ENCODE measurements at regions not wholly inside any gene's neighbourhood (a gene's known extent, or its start where the extent isn't known, plus 50 kb on each side); places are given as distances from the start of the nearest gene placed in this dataset.

DNA sequence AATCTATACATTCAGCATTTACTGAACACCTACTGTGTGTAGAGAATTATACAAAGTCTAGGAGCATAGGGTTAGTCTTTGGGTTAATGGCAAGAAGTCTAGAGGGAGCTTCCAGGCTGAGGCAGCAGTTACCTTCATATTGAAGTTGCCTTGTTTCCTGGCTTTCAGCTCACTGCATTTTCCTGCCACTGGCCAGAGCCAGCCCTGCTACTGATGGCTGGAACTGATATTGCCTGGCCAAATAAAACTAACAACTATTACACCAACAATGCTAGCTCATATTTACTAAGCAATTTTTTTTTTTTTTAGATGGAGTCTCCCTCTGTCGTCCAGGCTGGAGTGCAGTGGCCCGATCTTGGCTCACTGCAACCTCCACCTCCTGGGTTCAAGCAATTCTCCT lies 165.7 kb upstream of the ITGB1 start:
- Mint-ChIP-seq H3K9me3 (ENCODE audit: unreplicated experiment) (no peaks in the 10 kb centered on the region), H3K4me1 (ENCODE audit: low read depth, unreplicated experiment) (no peaks in the 10 kb centered on the region), H3K36me3 (ENCODE audit: insufficient read depth, unreplicated experiment) (no peaks in the 10 kb centered on the region), H3K4me3 (ENCODE audit: unreplicated experiment) (no peak overlapping the region), H3K27ac (ENCODE audit: unreplicated experiment) (no peak overlapping the region), H3K27me3 (ENCODE audit: insufficient read depth, unreplicated experiment) (peaks cover 2% of the 10 kb centered on the region)
- DNase-seq, result no peak
- TF ChIP-seq, protein P1, sequence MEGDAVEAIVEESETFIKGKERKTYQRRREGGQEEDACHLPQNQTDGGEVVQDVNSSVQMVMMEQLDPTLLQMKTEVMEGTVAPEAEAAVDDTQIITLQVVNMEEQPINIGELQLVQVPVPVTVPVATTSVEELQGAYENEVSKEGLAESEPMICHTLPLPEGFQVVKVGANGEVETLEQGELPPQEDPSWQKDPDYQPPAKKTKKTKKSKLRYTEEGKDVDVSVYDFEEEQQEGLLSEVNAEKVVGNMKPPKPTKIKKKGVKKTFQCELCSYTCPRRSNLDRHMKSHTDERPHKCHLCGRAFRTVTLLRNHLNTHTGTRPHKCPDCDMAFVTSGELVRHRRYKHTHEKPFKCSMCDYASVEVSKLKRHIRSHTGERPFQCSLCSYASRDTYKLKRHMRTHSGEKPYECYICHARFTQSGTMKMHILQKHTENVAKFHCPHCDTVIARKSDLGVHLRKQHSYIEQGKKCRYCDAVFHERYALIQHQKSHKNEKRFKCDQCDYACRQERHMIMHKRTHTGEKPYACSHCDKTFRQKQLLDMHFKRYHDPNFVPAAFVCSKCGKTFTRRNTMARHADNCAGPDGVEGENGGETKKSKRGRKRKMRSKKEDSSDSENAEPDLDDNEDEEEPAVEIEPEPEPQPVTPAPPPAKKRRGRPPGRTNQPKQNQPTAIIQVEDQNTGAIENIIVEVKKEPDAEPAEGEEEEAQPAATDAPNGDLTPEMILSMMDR (IDR thresholded peaks at IDR 0.05; ENCODE audit: insufficient read depth in 1 of 2, low read depth in 1 of 2, low read length in 1 of 2, severe bottlenecking in 1 of 2, unreplicated experiment in 1 of 2), result no peak
- H3K9me3 ChIP-seq, result no peaks in the 10 kb centered on the region
- no TSS peak for BruUV-seq (replicated peaks)
- no peak overlapping the region for H3K4me3 ChIP-seq (ENCODE audit: low read depth, low read length)
- no peaks in the 10 kb centered on the region for H3K27me3 ChIP-seq (replicated peaks; ENCODE audit: control insufficient read depth, insufficient read depth, low read length)
- intact Hi-C loops (cut with micrococcal nuclease; ENCODE audit: unreplicated experiment), result no loop called here
- POLR2A ChIA-PET, result no interaction called here
- H3K36me3 ChIP-seq (ENCODE audit: control insufficient read depth, insufficient read depth, low read length), result no peaks in the 10 kb centered on the region
- no peaks in the 10 kb centered on the region for H3K4me1 ChIP-seq
- CTCF ChIA-PET, result no interaction called here

DNA sequence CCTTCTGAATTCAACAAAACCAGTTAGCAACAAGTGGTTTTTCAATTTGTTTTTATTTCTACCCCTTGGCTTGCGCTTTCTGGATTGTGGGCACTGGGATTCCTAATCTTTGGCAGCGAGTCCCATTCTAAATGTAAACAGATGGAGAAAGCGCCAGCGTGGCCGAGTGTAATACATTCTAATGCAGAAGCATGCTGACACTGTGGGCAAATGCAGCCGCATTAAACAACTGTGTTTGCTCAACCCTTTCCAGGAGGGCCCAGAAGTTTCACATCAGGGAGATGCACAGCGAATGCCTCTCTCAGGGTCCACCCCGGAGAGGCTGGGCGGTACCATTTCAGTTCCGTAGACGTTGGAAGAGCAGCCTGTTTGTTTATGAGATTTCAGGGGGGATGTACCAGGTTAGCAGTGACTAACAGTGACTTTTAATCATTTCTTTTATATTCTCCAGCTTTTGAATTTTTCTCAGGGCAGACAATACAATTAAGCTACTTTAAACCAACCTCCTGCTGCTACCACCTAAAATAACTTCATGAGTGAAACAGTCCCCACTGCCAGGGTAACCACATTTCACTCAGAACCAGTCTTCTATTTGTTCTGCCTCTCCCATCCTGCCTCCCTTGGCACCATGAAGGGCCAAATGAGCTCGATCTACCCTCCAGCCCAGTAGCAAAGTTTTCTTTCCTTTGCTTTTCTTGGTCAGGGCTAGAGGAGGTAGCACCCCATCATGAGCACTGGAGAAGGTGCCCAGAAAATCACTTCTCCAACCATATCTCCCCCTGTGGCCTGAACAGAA lies 164.2 kb upstream of the ITGB1 start:
- peaks cover 2% of the 10 kb centered on the region for H3K27me3 Mint-ChIP-seq (ENCODE audit: insufficient read depth, unreplicated experiment)
- intact Hi-C loops (cut with micrococcal nuclease; ENCODE audit: unreplicated experiment), result no loop called here
- Histone ChIP-seq H3K27me3 (replicated peaks; ENCODE audit: control insufficient read depth, insufficient read depth, low read length) (no peaks in the 10 kb centered on the region), H3K4me3 (ENCODE audit: low read depth, low read length) (no peak overlapping the region), H3K36me3 (ENCODE audit: control insufficient read depth, insufficient read depth, low read length) (no peaks in the 10 kb centered on the region), H3K4me1 (no peaks in the 10 kb centered on the region), H3K9me3 (no peaks in the 10 kb centered on the region)
- ChIA-PET CTCF (no interaction called here), POLR2A (no interaction called here)
- H3K9me3 Mint-ChIP-seq (ENCODE audit: unreplicated experiment), result no peaks in the 10 kb centered on the region
- TF ChIP-seq, protein P1 (IDR thresholded peaks at IDR 0.05; ENCODE audit: insufficient read depth in 1 of 2, low read depth in 1 of 2, low read length in 1 of 2, severe bottlenecking in 1 of 2, unreplicated experiment in 1 of 2), result no peak
- no peak overlapping the region for H3K27ac Mint-ChIP-seq (ENCODE audit: unreplicated experiment)
- H3K4me3 Mint-ChIP-seq (ENCODE audit: unreplicated experiment), result no peak overlapping the region
- BruUV-seq (replicated peaks), result no TSS peak
- DNase-seq, result no peak
- no peaks in the 10 kb centered on the region for H3K36me3 Mint-ChIP-seq (ENCODE audit: insufficient read depth, unreplicated experiment)
- H3K4me1 Mint-ChIP-seq (ENCODE audit: low read depth, unreplicated experiment), result no peaks in the 10 kb centered on the region

DNA sequence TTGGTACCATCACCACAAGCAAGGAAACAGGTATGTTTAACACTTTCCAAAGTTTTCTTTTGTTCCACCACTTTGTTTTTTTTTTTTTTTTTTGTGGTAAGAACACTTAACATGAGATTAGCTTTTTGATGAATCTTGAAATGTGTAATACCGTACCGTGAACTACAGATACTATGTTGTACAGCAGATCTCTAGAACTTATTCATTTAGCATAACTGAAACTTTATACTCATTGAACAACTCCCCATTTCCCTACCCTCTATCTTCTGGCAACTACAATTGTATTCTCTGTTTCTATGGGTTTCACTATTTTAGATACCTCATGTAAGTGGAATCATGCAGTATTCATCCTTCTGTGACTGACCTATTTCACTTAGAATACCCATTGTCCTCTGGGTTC lies 162.7 kb upstream of the ITGB1 start:
- POLR2A ChIA-PET, result no interaction called here
- H3K27me3 Mint-ChIP-seq (ENCODE audit: insufficient read depth, unreplicated experiment), result peaks cover 2% of the 10 kb centered on the region
- no peaks in the 10 kb centered on the region for H3K4me1 Mint-ChIP-seq (ENCODE audit: low read depth, unreplicated experiment)
- intact Hi-C loops (cut with micrococcal nuclease; ENCODE audit: unreplicated experiment), result no loop called here
- H3K4me3 Mint-ChIP-seq (ENCODE audit: unreplicated experiment), result no peak overlapping the region
- CTCF ChIA-PET, result no interaction called here
- TF ChIP-seq, protein P1 (IDR thresholded peaks at IDR 0.05; ENCODE audit: insufficient read depth in 1 of 2, low read depth in 1 of 2, low read length in 1 of 2, severe bottlenecking in 1 of 2, unreplicated experiment in 1 of 2), result no peak
- no peaks in the 10 kb centered on the region for H3K9me3 ChIP-seq
- H3K27ac Mint-ChIP-seq (ENCODE audit: unreplicated experiment), result no peak overlapping the region
- no TSS peak for BruUV-seq (replicated peaks)
- no peaks in the 10 kb centered on the region for H3K4me1 ChIP-seq
- H3K4me3 ChIP-seq (ENCODE audit: low read depth, low read length), result no peak overlapping the region
- no peaks in the 10 kb centered on the region for H3K9me3 Mint-ChIP-seq (ENCODE audit: unreplicated experiment)
- DNase-seq, result no peak
- H3K36me3 Mint-ChIP-seq (ENCODE audit: insufficient read depth, unreplicated experiment), result no peaks in the 10 kb centered on the region
- no peaks in the 10 kb centered on the region for H3K27me3 ChIP-seq (replicated peaks; ENCODE audit: control insufficient read depth, insufficient read depth, low read length)
- no peaks in the 10 kb centered on the region for H3K36me3 ChIP-seq (ENCODE audit: control insufficient read depth, insufficient read depth, low read length)
